Tibial artery (tissue), 4 donors: ENCODE measurements at regions not wholly inside any gene's neighbourhood (a gene's known extent, or its start where the extent isn't known, plus 50 kb on each side); places are given as distances from the start of the nearest gene placed in this dataset.

Source experiments
- DNase-seq, 2 donors: peaks; one replicate each; pipeline ENCODE4 v3.0.0-alpha.2; 2019
- H3K27ac ChIP-seq, 2 donors: fragments of 200-600 bp; sonication (generic) in 1 of 2; 1 replicate in 1 of 2; 2 replicates in 1 of 2; pipeline ENCODE4 v1.5.1; 2018 to 2019; ENCODE audit warnings: mild to moderate bottlenecking in 1 of 2
- H3K27me3 ChIP-seq, 2 donors: fragments of 200-600 bp; sonication (generic) in 1 of 2; one replicate each; pipeline versions ENCODE4 v1.5.1 to v1.6.0; 2016 to 2019
- H3K36me3 ChIP-seq, 3 donors: fragments of 200-600 bp; sonication (generic) in 2 of 3; one replicate each; pipeline ENCODE4 v1.5.1; 2016 to 2019; ENCODE audit warnings: mild to moderate bottlenecking in 2 of 3
- H3K4me1 ChIP-seq, 4 donors: fragments of 200-600 bp; sonication (generic) in 2 of 4; 1 replicate in 3 of 4; 2 replicates in 1 of 4; pipeline ENCODE4 v1.5.1; 2016 to 2019
- H3K4me3 ChIP-seq, 2 donors: fragments of 200-600 bp; sonication (generic) in 1 of 2; 1 replicate in 1 of 2; 2 replicates in 1 of 2; pipeline ENCODE4 v1.5.1; 2018 to 2019; ENCODE audit warnings: mild to moderate bottlenecking in 2 of 2
- H3K9me3 ChIP-seq, 3 donors: fragments of 200-600 bp; sonication (generic) in 1 of 3; one replicate each; pipeline ENCODE4 v1.5.1; 2016 to 2019
- CTCF ChIP-seq, 2 experiments: fragments of 200-600 bp in 1 of 2; fragments of 450-650 bp in 1 of 2; IDR thresholded peaks; one replicate each; pipeline ENCODE4 v1.5.1; 2017 to 2019; ENCODE audit warnings: antibody characterized with exemption in 2 of 2, mild to moderate bottlenecking in 1 of 2, moderate library complexity in 1 of 2
- intact Hi-C: fragments of 100-400 bp; cut with DNase I; formaldehyde crosslinking; loops from one replicate; pipeline ENCODE4 v1.15.0; 2023; ENCODE audit warnings: low total_unique reads

- TF ChIP-seq CTCF (IDR thresholded peaks at IDR 0.05) = no peak
- no peak for DNase-seq
- no peaks in the 10 kb centered on the region for H3K4me1 ChIP-seq
- no peak overlapping the region for H3K4me3 ChIP-seq
- no peaks in the 10 kb centered on the region for H3K9me3 ChIP-seq
- intact Hi-C loops = no loop called here
- H3K27me3 ChIP-seq = no peaks in the 10 kb centered on the region
- H3K27ac ChIP-seq = no peak overlapping the region
- H3K36me3 ChIP-seq = no peaks in the 10 kb centered on the region
Observed at GRCh38 chr6:126641641-126642040, 301.7 kb downstream of the CENPW start.

- no peak for DNase-seq
- Histone ChIP-seq H3K36me3 (no peaks in the 10 kb centered on the region), H3K9me3 (no peaks in the 10 kb centered on the region), H3K4me3 (no peak overlapping the region), H3K27ac (no peak overlapping the region), H3K4me1 (no peaks in the 10 kb centered on the region), H3K27me3 (no peaks in the 10 kb centered on the region)
- no peak for TF ChIP-seq CTCF (IDR thresholded peaks at IDR 0.05)
- intact Hi-C loops = no loop called here
Observed at GRCh38 chr6:126643352-126643751, 303.4 kb downstream of the CENPW start.

- intact Hi-C loops = no loop called here
- H3K27me3 ChIP-seq = no peaks in the 10 kb centered on the region
- H3K9me3 ChIP-seq = peaks cover 0 to 4% (median 0%) of the 10 kb centered on the region in 3 donors
- no peaks in the 10 kb centered on the region for H3K4me1 ChIP-seq
- DNase-seq = no peak
- no peaks in the 10 kb centered on the region for H3K36me3 ChIP-seq
- H3K4me3 ChIP-seq = no peak overlapping the region
- no peak for TF ChIP-seq CTCF (IDR thresholded peaks at IDR 0.05)
- H3K27ac ChIP-seq = no peak overlapping the region
Observed at GRCh38 chr6:126650931-126651330, 311.0 kb downstream of the CENPW start.

- Histone ChIP-seq H3K4me3 (no peak overlapping the region), H3K36me3 (no peaks in the 10 kb centered on the region), H3K9me3 (no peaks in the 10 kb centered on the region), H3K27ac (no peak overlapping the region), H3K27me3 (no peaks in the 10 kb centered on the region), H3K4me1 (peaks cover 0 to 27% (median 0%) of the 10 kb centered on the region in 4 donors)
- no peak for TF ChIP-seq CTCF (IDR thresholded peaks at IDR 0.05)
- DNase-seq = no peak
- intact Hi-C loops = no loop called here
Observed at GRCh38 chr6:126657561-126658175, 317.8 kb downstream of the CENPW start.

- no peaks in the 10 kb centered on the region for H3K27me3 ChIP-seq
- H3K4me3 ChIP-seq = no peak overlapping the region
- H3K4me1 ChIP-seq = peaks cover 0 to 53% (median 0%) of the 10 kb centered on the region in 4 donors
- H3K27ac ChIP-seq = no peak overlapping the region
- DNase-seq = no peak
- H3K36me3 ChIP-seq = no peaks in the 10 kb centered on the region
- H3K9me3 ChIP-seq = no peaks in the 10 kb centered on the region
- intact Hi-C loops = no loop called here
- no peak for TF ChIP-seq CTCF (IDR thresholded peaks at IDR 0.05)
Observed at GRCh38 chr6:126660376-126660775, 320.5 kb downstream of the CENPW start.

- Histone ChIP-seq H3K27ac (peak overlapping the region in 1 of 2 donors; percentile 11), H3K4me3 (no peak overlapping the region), H3K36me3 (no peaks in the 10 kb centered on the region), H3K27me3 (no peaks in the 10 kb centered on the region), H3K4me1 (peaks cover 0 to 57% (median 0%) of the 10 kb centered on the region in 4 donors), H3K9me3 (no peaks in the 10 kb centered on the region)
- TF ChIP-seq CTCF (IDR thresholded peaks at IDR 0.05) = no peak
- no peak for DNase-seq
- intact Hi-C loops = no loop called here
Observed at GRCh38 chr6:126661646-126662045, 321.7 kb downstream of the CENPW start.
